WTC11 (cell line): ENCODE measurements at regions not wholly inside any gene's neighbourhood (a gene's known extent, or its start where the extent isn't known, plus 50 kb on each side); places are given as distances from the start of the nearest gene placed in this dataset.

ENCODE experiments used
- CTCF ChIP-seq: fragments of 200-600 bp; IDR thresholded peaks from 2 replicates; pipeline ENCODE4 v1.8.0; 2022; ENCODE audit warnings: antibody characterized with exemption
- NFATC4 ChIP-seq: fragments of 250-450 bp; sonication (Bioruptor Pico); IDR thresholded peaks from 2 replicates; pipeline ENCODE4 v1.9.0; 2021; ENCODE audit warnings: mild to moderate bottlenecking
- NR1H2 ChIP-seq: sonication (generic); formaldehyde crosslinking; IDR thresholded peaks from 2 replicates; pipeline ENCODE4 v1.9.0; 2021; ENCODE audit warnings: mild to moderate bottlenecking, moderate library complexity, missing genetic modification reagents

- TF ChIP-seq NFATC4 (CRISPR knock-in tag) = no peak
- TF ChIP-seq CTCF = no peak
- TF ChIP-seq NR1H2 (CRISPR knock-in tag) = no peak
Measured at GRCh38 chr3:166556955-166557354, 719.7 kb upstream of the BCHE start.
